HepG2 (cell line): ENCODE measurements at regions not wholly inside any gene's neighbourhood (a gene's known extent, or its start where the extent isn't known, plus 50 kb on each side); places are given as distances from the start of the nearest gene placed in this dataset.

ENCODE experiments used
- ATF4 ChIP-seq, 2 experiments: fragments of 450-650 bp in 1 of 2; sonication (generic) in 1 of 2; formaldehyde crosslinking; IDR thresholded peaks; 2 replicates each; pipeline versions ENCODE4 v1.5.0 to v1.8.0; 2020 to 2022; ENCODE audit warnings: mild to moderate bottlenecking in 1 of 2, missing genetic modification reagents in 1 of 2
- CEBPB ChIP-seq: IDR thresholded peaks from 2 replicates; pipeline ENCODE4 v1.6.1; 2011; ENCODE audit warnings: low read depth, low read length, improper control_type of control experiment, borderline replicate concordance
- CEBPG ChIP-seq: IDR thresholded peaks from 2 replicates; pipeline ENCODE4 v1.6.1; 2016
- GMEB2 ChIP-seq: IDR thresholded peaks from 2 replicates; pipeline ENCODE4 v1.6.1; 2016; ENCODE audit warnings: missing biosample characterization, missing genetic modification reagents, low read depth
- HES4 ChIP-seq: sonication (generic); formaldehyde crosslinking; IDR thresholded peaks from 2 replicates; pipeline ENCODE4 v1.9.0; 2021; ENCODE audit warnings: mild to moderate bottlenecking, missing genetic modification reagents, borderline replicate concordance
- HNF1B ChIP-seq: sonication (generic); formaldehyde crosslinking; IDR thresholded peaks from 2 replicates; pipeline ENCODE4 v1.5.1; 2020; ENCODE audit warnings: mild to moderate bottlenecking, moderate library complexity, missing genetic modification reagents
- IRX3 ChIP-seq: sonication (generic); formaldehyde crosslinking; IDR thresholded peaks from 2 replicates; pipeline ENCODE4 v1.8.1; 2023; ENCODE audit warnings: mild to moderate bottlenecking, low read depth, missing genetic modification reagents, borderline replicate concordance
- KDM5A ChIP-seq: fragments of 200-600 bp; sonication (generic); IDR thresholded peaks from 2 replicates; pipeline ENCODE4 v1.7.0; 2018; ENCODE audit warnings: antibody characterized with exemption, mild to moderate bottlenecking, low read length, borderline replicate concordance
- LBX2 ChIP-seq: sonication (generic); formaldehyde crosslinking; IDR thresholded peaks from 2 replicates; pipeline ENCODE4 v1.5.0; 2020; ENCODE audit warnings: missing genetic modification reagents, mild to moderate bottlenecking, borderline replicate concordance
- SIN3B ChIP-seq: fragments of 150-350 bp; IDR thresholded peaks from 2 replicates; pipeline ENCODE4 v1.6.1; 2014; ENCODE audit warnings: low read length
- STAT5B ChIP-seq: sonication (generic); formaldehyde crosslinking; IDR thresholded peaks from 2 replicates; pipeline ENCODE4 v1.4.0; 2020; ENCODE audit warnings: missing genetic modification reagents
- ZNF530 ChIP-seq: sonication (generic); formaldehyde crosslinking; IDR thresholded peaks from 2 replicates; pipeline ENCODE4 v1.5.0; 2020; ENCODE audit warnings: low read depth, mild to moderate bottlenecking, missing genetic modification reagents
- ZNF570 ChIP-seq: sonication (generic); formaldehyde crosslinking; IDR thresholded peaks from 2 replicates; pipeline ENCODE4 v1.4.0; 2020; ENCODE audit warnings: mild to moderate bottlenecking, missing genetic modification reagents, borderline replicate concordance
- ZNF589 ChIP-seq: sonication (generic); formaldehyde crosslinking; conservative IDR thresholded peaks from 2 replicates; pipeline ENCODE4 v1.8.0; 2022; ENCODE audit warnings: mild to moderate bottlenecking, moderate library complexity, missing genetic modification reagents
- ZNF746 ChIP-seq: sonication (generic); formaldehyde crosslinking; IDR thresholded peaks from 2 replicates; pipeline ENCODE4 v1.8.0; 2022; ENCODE audit warnings: mild to moderate bottlenecking, missing genetic modification reagents
- ZNF766 ChIP-seq: sonication (generic); formaldehyde crosslinking; IDR thresholded peaks from 2 replicates; pipeline ENCODE4 v1.5.0; 2020; ENCODE audit warnings: missing genetic modification reagents, borderline replicate concordance

- TF ChIP-seq CEBPB (peak; percentile 58; the same call in 1 of the 2 replicates), ZNF746 (CRISPR knock-in tag) (no peak), HES4 (CRISPR knock-in tag) (no peak), CEBPG (peak; percentile 49; the same call in 1 of the 2 replicates), GMEB2 (CRISPR knock-in tag) (no peak), ZNF570 (CRISPR knock-in tag) (no peak), LBX2 (CRISPR knock-in tag) (no peak), STAT5B (CRISPR knock-in tag) (no peak), ATF4 (CRISPR knock-in tag; IDR thresholded peaks at IDR 0.05) (0 out of 4 replicates have a peak, but pooled peaks of 1 of the 2 experiments have one; percentile 14), ZNF530 (CRISPR knock-in tag) (no peak), ZNF766 (CRISPR knock-in tag) (no peak), IRX3 (CRISPR knock-in tag) (no peak), ZNF589 (CRISPR knock-in tag) (no peak), KDM5A (no peak), HNF1B (CRISPR knock-in tag) (no peak), SIN3B (no peak)
- TF ChIP-seq, all 625 proteins: peak for 3
Measured at GRCh38 chr12:93186131-93186530, 191.6 kb upstream of the NUDT4 start (continued).
